ENCODE measurements at regions not wholly inside any gene's neighbourhood (a gene's known extent, or its start where the extent isn't known, plus 50 kb on each side); places are given as distances from the start of the nearest gene placed in this dataset.

DNA sequence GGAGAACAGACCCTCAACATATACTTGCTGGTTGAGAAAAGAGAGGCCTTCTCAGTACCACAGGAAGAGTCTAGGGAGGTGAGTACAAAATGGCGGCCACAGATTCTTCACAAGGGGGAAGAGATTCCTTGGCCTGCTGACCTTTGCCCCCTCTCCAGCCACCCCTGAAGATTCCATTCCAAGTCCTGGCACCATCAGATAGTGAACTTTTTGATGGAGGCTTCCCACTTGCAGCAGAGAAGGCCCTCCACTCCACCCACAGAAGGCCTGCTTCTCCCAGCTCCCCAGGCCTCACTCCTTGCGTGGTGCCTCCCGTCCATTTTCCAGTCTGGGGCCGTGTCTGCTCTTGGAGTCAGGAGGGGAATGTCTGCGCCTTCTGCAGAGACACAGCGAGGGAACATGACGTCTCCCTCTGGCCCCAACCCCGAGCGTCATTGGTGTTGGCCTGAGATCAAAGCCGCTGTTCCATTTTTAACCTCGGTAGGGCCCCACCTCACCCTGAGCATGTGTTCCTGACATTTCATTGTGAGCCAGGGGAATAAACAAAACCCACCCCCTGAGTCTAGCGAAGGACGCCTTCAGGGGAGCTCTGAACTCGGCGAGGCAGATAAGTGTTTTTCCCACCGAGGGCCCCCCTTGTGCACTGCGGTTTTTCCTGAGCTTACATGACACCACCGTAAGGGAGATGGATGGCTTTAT, 268.7 kb upstream of the TBX3 start:
- 90% methylated on average over 18 of the region's 18 CpGs for whole genome bisulfite sequencing
- TF ChIP-seq RXRA (IDR thresholded peaks at IDR 0.05) (no peak), TAF1 (conservative IDR thresholded peaks at IDR 0.05) (no peak), GABPA (IDR thresholded peaks at IDR 0.05 in 1 of 2, conservative IDR thresholded peaks at IDR 0.05 in 1 of 2) (no peak), HNF4A (conservative IDR thresholded peaks at IDR 0.05) (no peak), HNF4G (IDR thresholded peaks at IDR 0.05) (no peak), YY1 (IDR thresholded peaks at IDR 0.05) (no peak), FOXA2 (IDR thresholded peaks at IDR 0.05) (no peak)
- DNase-seq (ENCODE audit: low spot score): no peak
- H3K4me3 ChIP-seq (ENCODE audit: low read depth in 1 of 3, low read length in 3 of 3): no peak overlapping the region
- no peaks in the 10 kb centered on the region for H3K4me1 ChIP-seq (ENCODE audit: control insufficient read depth in 4 of 4, insufficient read depth in 4 of 4, low read length in 3 of 4)
- H3K9me3 ChIP-seq (ENCODE audit: control insufficient read depth in 4 of 4, low read length in 3 of 4): no peaks in the 10 kb centered on the region
- no peak overlapping the region for H3K27ac ChIP-seq (ENCODE audit: low read depth in 1 of 2, low read length in 2 of 2)
- H3K36me3 ChIP-seq (ENCODE audit: control insufficient read depth in 4 of 4, insufficient read depth in 3 of 4, low read depth in 1 of 4, low read length in 3 of 4): no peaks in the 10 kb centered on the region
- H3K27me3 ChIP-seq (ENCODE audit: control insufficient read depth in 4 of 4, insufficient read depth in 4 of 4, low read length in 3 of 4): no peaks in the 10 kb centered on the region
- no peak overlapping the region for H3K9ac ChIP-seq (ENCODE audit: low read depth in 1 of 2, low read length in 2 of 2)

DNA sequence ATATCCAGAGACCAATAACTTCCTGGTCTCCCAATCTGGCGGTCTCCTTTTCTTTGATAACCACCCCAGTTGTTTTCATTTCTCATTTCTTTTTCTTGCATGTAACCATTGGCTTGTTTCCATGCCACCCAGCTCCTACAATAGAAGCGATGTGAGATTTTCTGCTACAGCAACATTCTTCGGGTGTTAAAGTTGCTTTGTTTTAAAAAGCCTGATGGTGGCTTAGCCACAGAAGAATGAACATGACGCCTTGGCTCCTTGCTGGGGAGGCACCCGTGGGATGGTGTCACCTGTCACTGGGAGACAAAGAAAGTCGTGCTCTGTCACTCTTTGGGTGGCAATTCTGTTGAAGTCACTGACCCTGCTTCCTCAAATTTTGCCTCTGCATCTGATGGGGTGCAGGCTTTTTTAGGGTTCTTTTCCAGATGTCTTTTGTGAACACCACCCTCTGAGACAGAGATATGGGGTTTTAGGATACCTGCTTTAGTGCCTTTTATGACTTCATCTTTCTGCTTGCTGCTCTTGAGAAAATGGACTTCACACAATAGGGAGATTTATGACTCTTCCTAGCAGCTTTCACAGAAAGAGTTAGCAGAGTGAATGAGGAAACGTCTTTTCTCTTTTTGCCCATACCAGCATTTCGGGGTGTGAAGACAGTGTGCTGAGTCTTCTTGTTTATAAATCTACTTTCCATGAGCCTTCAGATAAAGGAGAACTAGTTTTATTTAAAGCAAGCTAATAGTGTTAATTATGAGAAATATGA, 265.3 kb upstream of the TBX3 start:
- Histone ChIP-seq H3K27me3 (ENCODE audit: control insufficient read depth in 4 of 4, insufficient read depth in 4 of 4, low read length in 3 of 4) (no peaks in the 10 kb centered on the region), H3K4me1 (ENCODE audit: control insufficient read depth in 4 of 4, insufficient read depth in 4 of 4, low read length in 3 of 4) (peaks cover 2 to 7% (median 6%) of the 10 kb centered on the region in 4 donors), H3K27ac (ENCODE audit: low read depth in 1 of 2, low read length in 2 of 2) (no peak overlapping the region), H3K9ac (ENCODE audit: low read depth in 1 of 2, low read length in 2 of 2) (no peak overlapping the region), H3K36me3 (ENCODE audit: control insufficient read depth in 4 of 4, insufficient read depth in 3 of 4, low read depth in 1 of 4, low read length in 3 of 4) (no peaks in the 10 kb centered on the region), H3K9me3 (ENCODE audit: control insufficient read depth in 4 of 4, low read length in 3 of 4) (no peaks in the 10 kb centered on the region), H3K4me3 (ENCODE audit: low read depth in 1 of 3, low read length in 3 of 3) (no peak overlapping the region)
- 85% methylated on average over 8 of the region's 8 CpGs for WGBS
- TF ChIP-seq TAF1 (conservative IDR thresholded peaks at IDR 0.05) (no peak), HNF4A (conservative IDR thresholded peaks at IDR 0.05) (no peak), EGR1 (IDR thresholded peaks at IDR 0.05; ENCODE audit: low read depth in 2 of 2) (no peak), SP1 (IDR thresholded peaks at IDR 0.05) (no peak), RXRA (IDR thresholded peaks at IDR 0.05) (no peak), GABPA (IDR thresholded peaks at IDR 0.05 in 1 of 2, conservative IDR thresholded peaks at IDR 0.05 in 1 of 2) (no peak), FOXA1 (IDR thresholded peaks at IDR 0.05) (no peak), HNF4G (IDR thresholded peaks at IDR 0.05) (no peak), JUND (IDR thresholded peaks at IDR 0.05) (no peak), YY1 (IDR thresholded peaks at IDR 0.05) (no peak), RAD21 (IDR thresholded peaks at IDR 0.05) (no peak)
- TF ChIP-seq, protein P1, sequence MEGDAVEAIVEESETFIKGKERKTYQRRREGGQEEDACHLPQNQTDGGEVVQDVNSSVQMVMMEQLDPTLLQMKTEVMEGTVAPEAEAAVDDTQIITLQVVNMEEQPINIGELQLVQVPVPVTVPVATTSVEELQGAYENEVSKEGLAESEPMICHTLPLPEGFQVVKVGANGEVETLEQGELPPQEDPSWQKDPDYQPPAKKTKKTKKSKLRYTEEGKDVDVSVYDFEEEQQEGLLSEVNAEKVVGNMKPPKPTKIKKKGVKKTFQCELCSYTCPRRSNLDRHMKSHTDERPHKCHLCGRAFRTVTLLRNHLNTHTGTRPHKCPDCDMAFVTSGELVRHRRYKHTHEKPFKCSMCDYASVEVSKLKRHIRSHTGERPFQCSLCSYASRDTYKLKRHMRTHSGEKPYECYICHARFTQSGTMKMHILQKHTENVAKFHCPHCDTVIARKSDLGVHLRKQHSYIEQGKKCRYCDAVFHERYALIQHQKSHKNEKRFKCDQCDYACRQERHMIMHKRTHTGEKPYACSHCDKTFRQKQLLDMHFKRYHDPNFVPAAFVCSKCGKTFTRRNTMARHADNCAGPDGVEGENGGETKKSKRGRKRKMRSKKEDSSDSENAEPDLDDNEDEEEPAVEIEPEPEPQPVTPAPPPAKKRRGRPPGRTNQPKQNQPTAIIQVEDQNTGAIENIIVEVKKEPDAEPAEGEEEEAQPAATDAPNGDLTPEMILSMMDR (IDR thresholded peaks at IDR 0.05; ENCODE audit: low read depth, low read length, missing input control): no peak
- TF ChIP-seq, protein P2, sequence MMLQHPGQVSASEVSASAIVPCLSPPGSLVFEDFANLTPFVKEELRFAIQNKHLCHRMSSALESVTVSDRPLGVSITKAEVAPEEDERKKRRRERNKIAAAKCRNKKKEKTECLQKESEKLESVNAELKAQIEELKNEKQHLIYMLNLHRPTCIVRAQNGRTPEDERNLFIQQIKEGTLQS (IDR thresholded peaks at IDR 0.05): no peak
- TF ChIP-seq, protein P3, sequence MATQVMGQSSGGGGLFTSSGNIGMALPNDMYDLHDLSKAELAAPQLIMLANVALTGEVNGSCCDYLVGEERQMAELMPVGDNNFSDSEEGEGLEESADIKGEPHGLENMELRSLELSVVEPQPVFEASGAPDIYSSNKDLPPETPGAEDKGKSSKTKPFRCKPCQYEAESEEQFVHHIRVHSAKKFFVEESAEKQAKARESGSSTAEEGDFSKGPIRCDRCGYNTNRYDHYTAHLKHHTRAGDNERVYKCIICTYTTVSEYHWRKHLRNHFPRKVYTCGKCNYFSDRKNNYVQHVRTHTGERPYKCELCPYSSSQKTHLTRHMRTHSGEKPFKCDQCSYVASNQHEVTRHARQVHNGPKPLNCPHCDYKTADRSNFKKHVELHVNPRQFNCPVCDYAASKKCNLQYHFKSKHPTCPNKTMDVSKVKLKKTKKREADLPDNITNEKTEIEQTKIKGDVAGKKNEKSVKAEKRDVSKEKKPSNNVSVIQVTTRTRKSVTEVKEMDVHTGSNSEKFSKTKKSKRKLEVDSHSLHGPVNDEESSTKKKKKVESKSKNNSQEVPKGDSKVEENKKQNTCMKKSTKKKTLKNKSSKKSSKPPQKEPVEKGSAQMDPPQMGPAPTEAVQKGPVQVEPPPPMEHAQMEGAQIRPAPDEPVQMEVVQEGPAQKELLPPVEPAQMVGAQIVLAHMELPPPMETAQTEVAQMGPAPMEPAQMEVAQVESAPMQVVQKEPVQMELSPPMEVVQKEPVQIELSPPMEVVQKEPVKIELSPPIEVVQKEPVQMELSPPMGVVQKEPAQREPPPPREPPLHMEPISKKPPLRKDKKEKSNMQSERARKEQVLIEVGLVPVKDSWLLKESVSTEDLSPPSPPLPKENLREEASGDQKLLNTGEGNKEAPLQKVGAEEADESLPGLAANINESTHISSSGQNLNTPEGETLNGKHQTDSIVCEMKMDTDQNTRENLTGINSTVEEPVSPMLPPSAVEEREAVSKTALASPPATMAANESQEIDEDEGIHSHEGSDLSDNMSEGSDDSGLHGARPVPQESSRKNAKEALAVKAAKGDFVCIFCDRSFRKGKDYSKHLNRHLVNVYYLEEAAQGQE (IDR thresholded peaks at IDR 0.05): no peak
- TF ChIP-seq, protein P4, sequence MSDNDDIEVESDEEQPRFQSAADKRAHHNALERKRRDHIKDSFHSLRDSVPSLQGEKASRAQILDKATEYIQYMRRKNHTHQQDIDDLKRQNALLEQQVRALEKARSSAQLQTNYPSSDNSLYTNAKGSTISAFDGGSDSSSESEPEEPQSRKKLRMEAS (IDR thresholded peaks at IDR 0.05): no peak
- no peak for DNase-seq (ENCODE audit: low spot score)

Data from liver (tissue), 8 donors.